Neuronal stem cell (in vitro differentiated cells): ENCODE measurements at regions not wholly inside any gene's neighbourhood (a gene's known extent, or its start where the extent isn't known, plus 50 kb on each side); places are given as distances from the start of the nearest gene placed in this dataset.

Experiments
- DNase-seq: peaks from one replicate; pipeline ENCODE4 v3.0.0-alpha.2; 2013; ENCODE audit warnings: low spot score
- H2AFZ ChIP-seq: one replicate; pipeline ENCODE4 v1.6.1; 2013; ENCODE audit warnings: mild to moderate bottlenecking, low read length, inconsistent platforms
- H2AK5ac ChIP-seq: 2 replicates; pipeline ENCODE4 v1.6.1; 2013; ENCODE audit warnings: low read depth, mild to moderate bottlenecking, inconsistent platforms, low read length, moderate library complexity, mixed read lengths
- H2BK120ac ChIP-seq: 2 replicates; pipeline ENCODE4 v1.6.1; 2013; ENCODE audit warnings: low read depth, mild to moderate bottlenecking, inconsistent platforms, low read length, moderate library complexity, mixed read lengths
- H2BK12ac ChIP-seq: one replicate; pipeline ENCODE4 v1.6.1; 2013; ENCODE audit warnings: low read length, inconsistent platforms
- H2BK15ac ChIP-seq: 2 replicates; pipeline ENCODE4 v1.6.1; 2013; ENCODE audit warnings: mild to moderate bottlenecking, low read length, inconsistent platforms, mixed read lengths
- H2BK5ac ChIP-seq: one replicate; pipeline ENCODE4 v1.6.1; 2013; ENCODE audit warnings: inconsistent platforms, mild to moderate bottlenecking, low read length, moderate library complexity
- H3K14ac ChIP-seq: one replicate; pipeline ENCODE4 v1.6.1; 2013; ENCODE audit warnings: low read length, inconsistent platforms
- H3K18ac ChIP-seq: 2 replicates; pipeline ENCODE4 v1.6.1; 2013; ENCODE audit warnings: low read length, inconsistent platforms
- H3K23ac ChIP-seq: 2 replicates; pipeline ENCODE4 v1.6.1; 2013; ENCODE audit warnings: low read depth, mild to moderate bottlenecking, mixed read lengths, low read length, inconsistent platforms; ENCODE audit not compliant: poor library complexity
- H3K27ac ChIP-seq: replicated peaks from 3 replicates; pipeline ENCODE4 v1.5.1; 2013; ENCODE audit warnings: low read length, inconsistent platforms
- H3K27me3 ChIP-seq, 3 experiments: 2 replicates each; pipeline ENCODE4 v1.6.1; 2013; ENCODE audit warnings: low read length in 3 of 3, mild to moderate bottlenecking in 2 of 3, inconsistent platforms in 1 of 3, low read depth in 1 of 3, mixed read lengths in 1 of 3, moderate library complexity in 1 of 3; ENCODE audit not compliant: control insufficient read depth in 3 of 3, insufficient read depth in 3 of 3
- H3K36me3 ChIP-seq, 2 donors: replicated peaks in 1 of 2; 2 replicates each; pipeline ENCODE4 v1.6.1; 2013; ENCODE audit warnings: low read length in 2 of 2; ENCODE audit not compliant: control insufficient read depth in 2 of 2, insufficient read depth in 2 of 2
- H3K4ac ChIP-seq: 2 replicates; pipeline ENCODE4 v1.6.1; 2013; ENCODE audit warnings: inconsistent platforms, mild to moderate bottlenecking, low read length, moderate library complexity
- H3K4me1 ChIP-seq, 2 donors: 1 replicate in 1 of 2; 2 replicates in 1 of 2; pipeline ENCODE4 v1.6.1; 2013; ENCODE audit warnings: low read length in 2 of 2, low read depth in 1 of 2; ENCODE audit not compliant: control insufficient read depth in 2 of 2, insufficient read depth in 1 of 2
- H3K4me2 ChIP-seq: one replicate; pipeline ENCODE4 v1.6.1; 2013; ENCODE audit warnings: mild to moderate bottlenecking, low read length, inconsistent platforms; ENCODE audit not compliant: insufficient read depth, poor library complexity, severe bottlenecking
- H3K4me3 ChIP-seq, 2 donors: 2 replicates each; pipeline ENCODE4 v1.5.1; 2013; ENCODE audit warnings: low read length in 2 of 2, mild to moderate bottlenecking in 2 of 2, inconsistent platforms in 1 of 2, moderate library complexity in 1 of 2
- H3K79me1 ChIP-seq: one replicate; pipeline ENCODE4 v1.6.1; 2013; ENCODE audit warnings: low read depth, mild to moderate bottlenecking, inconsistent platforms, low read length, moderate library complexity
- H3K9ac ChIP-seq: one replicate; pipeline ENCODE4 v1.6.1; 2013; ENCODE audit warnings: mild to moderate bottlenecking, low read depth, low read length, inconsistent platforms; ENCODE audit not compliant: poor library complexity
- H3K9me3 ChIP-seq, 2 donors: replicated peaks in 1 of 2; 2 replicates each; pipeline versions ENCODE3 to v1.6.1; 2013; ENCODE audit warnings: low read length in 2 of 2, mild to moderate bottlenecking in 2 of 2, inconsistent platforms in 1 of 2, low read depth in 1 of 2, mixed read lengths in 1 of 2, moderate library complexity in 1 of 2; ENCODE audit not compliant: control insufficient read depth in 2 of 2, insufficient read depth in 1 of 2
- H4K8ac ChIP-seq: one replicate; pipeline ENCODE4 v1.6.1; 2013; ENCODE audit warnings: low read depth, mild to moderate bottlenecking, inconsistent platforms, low read length, moderate library complexity
- H4K91ac ChIP-seq: one replicate; pipeline ENCODE4 v1.6.1; 2013; ENCODE audit warnings: low read length, low read depth, mild to moderate bottlenecking, inconsistent platforms; ENCODE audit not compliant: poor library complexity
- WGBS, 2 donors: extraction: QIAGEN DNeasy Blood & Tissue Kit; methylation state at CpG; one replicate each; pipeline ENCODE4 v1.1.7; 2013; ENCODE audit warnings: missing lambda C conversion rate in 2 of 2, mixed read lengths in 1 of 2; ENCODE audit not compliant: insufficient read length in 2 of 2, insufficient replicate concordance in 1 of 2; ENCODE audit errors: extremely low coverage in 2 of 2; 5-methylcytosine and 5-hydroxymethylcytosine counted together

- no peak for DNase-seq
- no peak overlapping the region for H3K4ac ChIP-seq
- H4K91ac ChIP-seq: no peak overlapping the region
- no peak overlapping the region for H3K9ac ChIP-seq
- no peak overlapping the region for H2BK120ac ChIP-seq
- no peak overlapping the region for H2BK5ac ChIP-seq
- no peak overlapping the region for H3K14ac ChIP-seq
- H2BK12ac ChIP-seq: no peak overlapping the region
- H2AK5ac ChIP-seq: no peak overlapping the region
- no peaks in the 10 kb centered on the region for H3K4me1 ChIP-seq
- H3K4me2 ChIP-seq: no peak overlapping the region
- peaks cover 0 to 8% (median 0%) of the 10 kb centered on the region in 3 experiments for H3K27me3 ChIP-seq
- no peak overlapping the region for H3K27ac ChIP-seq
- no peak overlapping the region for H3K18ac ChIP-seq
- no peaks in the 10 kb centered on the region for H3K79me1 ChIP-seq
- no peak overlapping the region for H3K23ac ChIP-seq
- H4K8ac ChIP-seq: no peak overlapping the region
- no peak overlapping the region for H2BK15ac ChIP-seq
- no peaks in the 10 kb centered on the region for H3K9me3 ChIP-seq
- no peaks in the 10 kb centered on the region for H3K36me3 ChIP-seq
- H2AFZ ChIP-seq: no peak overlapping the region
- WGBS, 2 donors: no CpG with 5 or more reads among the region's 1 CpG
- no peak overlapping the region for H3K4me3 ChIP-seq
Measured at GRCh38 chr13:31522396-31522795, 216.9 kb upstream of the RXFP2 start.

GRCh38 chr13:31528176-31528575 lies 211.2 kb upstream of the RXFP2 start:
- H2AFZ ChIP-seq: no peak overlapping the region
- H2AK5ac ChIP-seq: no peak overlapping the region
- no peaks in the 10 kb centered on the region for H3K9me3 ChIP-seq
- H4K8ac ChIP-seq: no peak overlapping the region
- H3K79me1 ChIP-seq: no peaks in the 10 kb centered on the region
- H3K18ac ChIP-seq: no peak overlapping the region
- H3K4me3 ChIP-seq: no peak overlapping the region
- no peak overlapping the region for H2BK15ac ChIP-seq
- no peak overlapping the region for H2BK5ac ChIP-seq
- no peak overlapping the region for H2BK120ac ChIP-seq
- no peak overlapping the region for H3K4ac ChIP-seq
- WGBS, 2 donors: no CpG with 5 or more reads among the region's 3 CpGs
- H3K27me3 ChIP-seq: no peaks in the 10 kb centered on the region
- H3K36me3 ChIP-seq: no peaks in the 10 kb centered on the region
- no peak for DNase-seq
- no peak overlapping the region for H4K91ac ChIP-seq
- no peak overlapping the region for H3K14ac ChIP-seq
- H3K4me1 ChIP-seq: no peaks in the 10 kb centered on the region
- H3K27ac ChIP-seq: no peak overlapping the region
- H3K4me2 ChIP-seq: no peak overlapping the region
- no peak overlapping the region for H2BK12ac ChIP-seq
- H3K23ac ChIP-seq: no peak overlapping the region
- H3K9ac ChIP-seq: no peak overlapping the region

- no CpG with 5 or more reads among the region's 1 CpG for WGBS, 2 donors
- Histone ChIP-seq H3K4ac (no peak overlapping the region), H3K4me1 (no peaks in the 10 kb centered on the region), H3K36me3 (no peaks in the 10 kb centered on the region), H3K79me1 (no peaks in the 10 kb centered on the region), H3K9ac (no peak overlapping the region), H3K4me3 (no peak overlapping the region), H3K4me2 (no peak overlapping the region), H3K23ac (no peak overlapping the region), H3K27me3 (no peaks in the 10 kb centered on the region), H2AFZ (no peak overlapping the region), H3K18ac (no peak overlapping the region), H2BK120ac (no peak overlapping the region), H2BK15ac (no peak overlapping the region), H3K27ac (no peak overlapping the region), H3K14ac (no peak overlapping the region), H2AK5ac (no peak overlapping the region), H3K9me3 (no peaks in the 10 kb centered on the region), H2BK5ac (no peak overlapping the region), H2BK12ac (no peak overlapping the region), H4K8ac (no peak overlapping the region), H4K91ac (no peak overlapping the region)
- DNase-seq: no peak
Measured at GRCh38 chr13:31528758-31529157, 210.6 kb upstream of the RXFP2 start.

GRCh38 chr13:31530922-31531321 lies 208.4 kb upstream of the RXFP2 start:
- H3K4me2 ChIP-seq: no peak overlapping the region
- no peak overlapping the region for H4K8ac ChIP-seq
- no CpG with 5 or more reads among the region's 4 CpGs for WGBS, 2 donors
- H3K79me1 ChIP-seq: no peaks in the 10 kb centered on the region
- H2AFZ ChIP-seq: no peak overlapping the region
- H3K27me3 ChIP-seq: no peaks in the 10 kb centered on the region
- H3K4me3 ChIP-seq: no peak overlapping the region
- H3K18ac ChIP-seq: no peak overlapping the region
- no peak overlapping the region for H2BK5ac ChIP-seq
- H4K91ac ChIP-seq: no peak overlapping the region
- no peak overlapping the region for H2BK120ac ChIP-seq
- no peak overlapping the region for H2BK15ac ChIP-seq
- H3K4ac ChIP-seq: no peak overlapping the region
- no peak overlapping the region for H2AK5ac ChIP-seq
- H3K9ac ChIP-seq: no peak overlapping the region
- no peaks in the 10 kb centered on the region for H3K9me3 ChIP-seq
- H2BK12ac ChIP-seq: no peak overlapping the region
- no peak overlapping the region for H3K27ac ChIP-seq
- H3K23ac ChIP-seq: no peak overlapping the region
- H3K4me1 ChIP-seq: no peaks in the 10 kb centered on the region
- H3K36me3 ChIP-seq: no peaks in the 10 kb centered on the region
- DNase-seq: no peak
- no peak overlapping the region for H3K14ac ChIP-seq
